ENCODE measurements at regions not wholly inside any gene's neighbourhood (a gene's known extent, or its start where the extent isn't known, plus 50 kb on each side); places are given as distances from the start of the nearest gene placed in this dataset.

- TF ChIP-seq, protein P1, sequence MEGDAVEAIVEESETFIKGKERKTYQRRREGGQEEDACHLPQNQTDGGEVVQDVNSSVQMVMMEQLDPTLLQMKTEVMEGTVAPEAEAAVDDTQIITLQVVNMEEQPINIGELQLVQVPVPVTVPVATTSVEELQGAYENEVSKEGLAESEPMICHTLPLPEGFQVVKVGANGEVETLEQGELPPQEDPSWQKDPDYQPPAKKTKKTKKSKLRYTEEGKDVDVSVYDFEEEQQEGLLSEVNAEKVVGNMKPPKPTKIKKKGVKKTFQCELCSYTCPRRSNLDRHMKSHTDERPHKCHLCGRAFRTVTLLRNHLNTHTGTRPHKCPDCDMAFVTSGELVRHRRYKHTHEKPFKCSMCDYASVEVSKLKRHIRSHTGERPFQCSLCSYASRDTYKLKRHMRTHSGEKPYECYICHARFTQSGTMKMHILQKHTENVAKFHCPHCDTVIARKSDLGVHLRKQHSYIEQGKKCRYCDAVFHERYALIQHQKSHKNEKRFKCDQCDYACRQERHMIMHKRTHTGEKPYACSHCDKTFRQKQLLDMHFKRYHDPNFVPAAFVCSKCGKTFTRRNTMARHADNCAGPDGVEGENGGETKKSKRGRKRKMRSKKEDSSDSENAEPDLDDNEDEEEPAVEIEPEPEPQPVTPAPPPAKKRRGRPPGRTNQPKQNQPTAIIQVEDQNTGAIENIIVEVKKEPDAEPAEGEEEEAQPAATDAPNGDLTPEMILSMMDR (IDR thresholded peaks at IDR 0.05) = no peak
- TF ChIP-seq POLR2A (IDR thresholded peaks at IDR 0.05) = no peak
These were observed 302.4 kb downstream of the KCNS3 start for GRCh38 chr2:18180912-18181311.
